ENCODE measurements at regions not wholly inside any gene's neighbourhood (a gene's known extent, or its start where the extent isn't known, plus 50 kb on each side); places are given as distances from the start of the nearest gene placed in this dataset.
"Not testable (repeated sequence)": the region's sequence is repeated elsewhere in the genome, so short reads cannot be mapped to it uniquely, and the experiment has no call there.

DNA sequence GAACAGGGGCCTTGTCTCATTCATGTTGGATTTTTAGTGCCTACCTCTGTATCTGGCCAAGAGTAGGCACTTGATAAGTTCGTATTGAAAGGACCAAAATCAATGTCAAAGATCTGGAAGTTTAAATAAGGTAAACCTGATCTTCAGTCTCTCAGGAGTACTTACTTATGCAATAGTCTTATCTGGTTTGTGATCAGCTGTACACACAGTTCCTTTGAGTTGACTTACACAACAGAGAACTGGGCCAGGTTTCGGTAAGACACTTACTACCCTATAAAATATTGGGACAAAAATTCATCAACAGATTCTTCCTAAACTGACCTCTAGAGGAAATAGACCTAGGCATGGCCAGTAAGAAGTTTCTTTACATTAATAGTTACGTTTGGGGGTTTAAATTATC is 113.6 kb upstream of the NXPH2 start:
- no peaks in the 10 kb centered on the region for H3K4me1 ChIP-seq
- TF ChIP-seq, protein P1, sequence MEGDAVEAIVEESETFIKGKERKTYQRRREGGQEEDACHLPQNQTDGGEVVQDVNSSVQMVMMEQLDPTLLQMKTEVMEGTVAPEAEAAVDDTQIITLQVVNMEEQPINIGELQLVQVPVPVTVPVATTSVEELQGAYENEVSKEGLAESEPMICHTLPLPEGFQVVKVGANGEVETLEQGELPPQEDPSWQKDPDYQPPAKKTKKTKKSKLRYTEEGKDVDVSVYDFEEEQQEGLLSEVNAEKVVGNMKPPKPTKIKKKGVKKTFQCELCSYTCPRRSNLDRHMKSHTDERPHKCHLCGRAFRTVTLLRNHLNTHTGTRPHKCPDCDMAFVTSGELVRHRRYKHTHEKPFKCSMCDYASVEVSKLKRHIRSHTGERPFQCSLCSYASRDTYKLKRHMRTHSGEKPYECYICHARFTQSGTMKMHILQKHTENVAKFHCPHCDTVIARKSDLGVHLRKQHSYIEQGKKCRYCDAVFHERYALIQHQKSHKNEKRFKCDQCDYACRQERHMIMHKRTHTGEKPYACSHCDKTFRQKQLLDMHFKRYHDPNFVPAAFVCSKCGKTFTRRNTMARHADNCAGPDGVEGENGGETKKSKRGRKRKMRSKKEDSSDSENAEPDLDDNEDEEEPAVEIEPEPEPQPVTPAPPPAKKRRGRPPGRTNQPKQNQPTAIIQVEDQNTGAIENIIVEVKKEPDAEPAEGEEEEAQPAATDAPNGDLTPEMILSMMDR (IDR thresholded peaks at IDR 0.05) = no peak
- H3K36me3 ChIP-seq = no peaks in the 10 kb centered on the region
- H3K4me3 ChIP-seq = no peak overlapping the region
- WGBS, 2 donors = 65 to 67% methylated on average over 3 of the region's 3 CpGs
- no peak for DNase-seq
- no peak overlapping the region for H3K27ac ChIP-seq
- no peaks in the 10 kb centered on the region for H3K9me3 ChIP-seq
- no peak for ATAC-seq
- no peaks in the 10 kb centered on the region for H3K27me3 ChIP-seq
- intact Hi-C loops (cut with DNase I) = no loop called here

DNA sequence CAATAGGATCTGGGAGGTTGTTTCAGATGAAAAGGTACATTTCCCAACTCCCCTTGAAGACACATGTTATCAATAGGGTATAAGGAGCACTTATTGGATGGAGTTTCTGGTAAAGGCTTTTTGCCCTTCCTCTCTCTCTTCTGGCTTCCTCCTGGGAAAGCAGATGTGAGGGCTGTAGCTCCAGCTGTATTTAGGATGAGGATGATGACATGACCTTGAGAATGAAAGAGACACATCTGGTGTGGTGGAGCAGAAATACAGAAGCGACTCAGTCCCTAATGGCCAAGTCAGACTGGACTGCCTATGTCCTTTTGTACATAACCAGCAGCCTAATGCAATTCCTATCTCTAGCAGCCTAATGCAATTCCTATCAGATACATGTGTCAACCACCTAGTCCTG is 100.9 kb upstream of the NXPH2 start:
- WGBS, 2 donors = 62 to 75% methylated on average over 1 of the region's 1 CpG
- intact Hi-C loops (cut with DNase I) = no loop called here
- TF ChIP-seq, protein P1 (IDR thresholded peaks at IDR 0.05) = no peak
- Histone ChIP-seq H3K27me3 (no peaks in the 10 kb centered on the region), H3K4me1 (no peaks in the 10 kb centered on the region), H3K9me3 (no peaks in the 10 kb centered on the region), H3K36me3 (no peaks in the 10 kb centered on the region), H3K27ac (no peak overlapping the region), H3K4me3 (no peak overlapping the region)
- ATAC-seq = no peak
- no peak for DNase-seq

DNA sequence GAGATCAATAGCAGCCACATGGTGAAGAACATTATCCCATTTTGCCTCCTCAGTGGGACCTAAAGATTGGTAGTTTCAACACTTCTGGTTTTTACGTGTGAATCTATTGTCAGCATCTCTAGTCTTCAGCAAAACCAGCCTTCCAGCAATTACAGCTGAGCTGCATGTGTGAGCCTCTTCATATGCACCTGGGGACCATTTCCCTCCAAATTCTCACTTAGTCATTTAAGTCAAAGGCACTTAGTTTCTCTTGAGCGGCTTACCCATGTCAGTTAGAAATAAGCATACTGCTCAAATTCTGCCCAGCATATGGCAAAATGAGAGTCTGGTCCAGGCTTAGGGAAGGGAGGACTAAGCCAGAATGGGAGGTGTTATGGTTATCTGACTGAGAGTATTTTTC is 99.7 kb upstream of the NXPH2 start:
- no peaks in the 10 kb centered on the region for H3K9me3 ChIP-seq
- WGBS, 2 donors = 84 to 86% methylated on average over 2 of the region's 2 CpGs

DNA sequence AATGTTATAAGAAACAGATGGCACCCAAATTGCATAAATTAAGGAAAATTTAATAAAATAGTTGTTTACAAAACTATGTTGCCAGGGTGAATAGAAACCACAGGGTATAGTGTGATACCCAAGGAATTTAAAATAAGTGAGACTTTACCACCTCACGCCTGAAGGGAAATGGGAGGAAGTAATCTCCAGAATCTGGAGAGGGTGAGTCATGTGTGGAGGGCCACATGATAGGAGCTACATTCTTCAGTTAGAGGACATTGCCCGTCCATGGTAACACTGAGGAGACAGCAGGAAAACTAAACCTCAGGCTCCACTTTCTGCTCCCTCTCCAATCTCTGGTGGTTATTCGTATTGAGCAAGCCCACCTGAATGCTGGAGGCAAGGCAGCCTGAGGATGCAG is 97.2 kb upstream of the NXPH2 start:
- no peak for ATAC-seq
- DNase-seq = no peak
- H3K4me3 ChIP-seq = no peak overlapping the region
- no peaks in the 10 kb centered on the region for H3K27me3 ChIP-seq
- H3K9me3 ChIP-seq = no peaks in the 10 kb centered on the region
- no peaks in the 10 kb centered on the region for H3K4me1 ChIP-seq
- H3K27ac ChIP-seq = no peak overlapping the region
- TF ChIP-seq, protein P1 (IDR thresholded peaks at IDR 0.05) = no peak
- intact Hi-C loops (cut with DNase I) = no loop called here
- 60 to 78% methylated on average over 3 of the region's 3 CpGs for WGBS, 2 donors
- H3K36me3 ChIP-seq = no peaks in the 10 kb centered on the region

More for the DNA sequence above, 99.7 kb upstream of the NXPH2 start:
- H3K27me3 ChIP-seq = no peaks in the 10 kb centered on the region
- ATAC-seq = no peak
- no peak overlapping the region for H3K27ac ChIP-seq
- DNase-seq = no peak
- TF ChIP-seq, protein P1 (IDR thresholded peaks at IDR 0.05) = no peak
- no peaks in the 10 kb centered on the region for H3K4me1 ChIP-seq
- H3K4me3 ChIP-seq = no peak overlapping the region
- intact Hi-C loops (cut with DNase I) = no loop called here
- H3K36me3 ChIP-seq = no peaks in the 10 kb centered on the region

DNA sequence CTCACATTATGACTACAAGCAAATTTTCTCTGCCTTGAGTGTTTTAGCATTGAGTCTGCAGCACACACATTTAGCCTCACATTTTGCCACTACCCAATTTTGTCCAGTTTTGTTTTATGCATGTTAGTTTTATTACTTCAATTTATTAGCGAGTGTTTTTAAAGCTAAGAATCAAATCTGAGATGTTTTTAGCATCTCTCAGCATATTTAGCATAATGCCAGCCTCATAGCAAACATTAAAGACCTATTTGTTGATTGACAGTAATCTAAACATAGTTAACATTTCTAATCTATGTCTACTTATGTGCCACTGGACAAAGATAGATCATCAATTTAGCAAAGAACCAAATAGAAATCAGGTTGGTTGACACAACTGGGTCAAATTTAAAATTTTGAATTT is 94.1 kb upstream of the NXPH2 start:
- TF ChIP-seq, protein P1 (IDR thresholded peaks at IDR 0.05) = no peak
- no peak overlapping the region for H3K27ac ChIP-seq
- no peaks in the 10 kb centered on the region for H3K27me3 ChIP-seq

DNA sequence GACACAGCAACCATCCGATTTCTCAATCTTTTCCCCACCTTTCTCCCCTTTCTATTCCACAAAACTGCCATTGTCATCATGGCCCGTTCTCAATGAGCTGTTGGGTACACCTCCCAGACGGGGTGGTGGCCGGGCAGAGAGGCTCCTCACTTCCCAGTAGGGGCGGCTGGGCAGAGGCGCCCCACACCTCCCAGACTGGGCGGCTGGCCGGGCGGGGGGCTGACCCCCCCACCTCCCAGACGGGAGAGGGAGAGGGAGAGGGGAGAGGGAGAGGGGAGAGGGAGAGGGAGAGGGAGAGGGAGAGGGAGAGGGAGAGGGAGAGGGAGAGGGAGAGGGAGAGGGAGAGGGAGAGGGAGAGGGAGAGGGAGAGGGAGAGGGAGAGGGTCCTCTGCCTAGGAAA is 91.9 kb upstream of the NXPH2 start:
- 87% methylated on average over 9 of the region's 10 CpGs; no CpG with 5 or more reads in 1 of the 2 donors for WGBS, 2 donors
- H3K27ac ChIP-seq; ATAC-seq; intact Hi-C loops (cut with DNase I); H3K4me1 ChIP-seq; H3K4me3 ChIP-seq; H3K9me3 ChIP-seq; H3K27me3 ChIP-seq; H3K36me3 ChIP-seq; DNase-seq: not testable (repeated sequence)

More for the DNA sequence above, 94.1 kb upstream of the NXPH2 start:
- H3K4me3 ChIP-seq = no peak overlapping the region
- intact Hi-C loops (cut with DNase I) = no loop called here
- DNase-seq (no peak), ATAC-seq (no peak)
- no peaks in the 10 kb centered on the region for H3K4me1 ChIP-seq
- WGBS, 2 donors = 69 to 84% methylated on average over 1 of the region's 1 CpG
- no peaks in the 10 kb centered on the region for H3K9me3 ChIP-seq
- H3K36me3 ChIP-seq = no peaks in the 10 kb centered on the region
